Skeletal muscle cell (primary cell): ENCODE measurements at regions not wholly inside any gene's neighbourhood (a gene's known extent, or its start where the extent isn't known, plus 50 kb on each side); places are given as distances from the start of the nearest gene placed in this dataset.
A peak's percentile ranks its signal among the peaks of the same experiment; 100 is the strongest.

Source experiments
- DNase-seq: peaks from one replicate; pipeline ENCODE4 v3.0.0-alpha.2; 2010; ENCODE audit warnings: low read depth
- H3K4me3 ChIP-seq: 2 replicates; pipeline ENCODE4 v1.5.1; 2011; ENCODE audit warnings: low read depth, mild to moderate bottlenecking, control low read depth, low read length, moderate library complexity

- DNase-seq: no peak
- H3K4me3 ChIP-seq: no peak overlapping the region
Observed at GRCh38 chr6:163691049-163691448, 276.5 kb downstream of the QKI start.

GRCh38 chr6:163688739-163689362, 274.3 kb downstream of the QKI start:
- DNase-seq: peak; percentile 22
- H3K4me3 ChIP-seq: no peak overlapping the region

- DNase-seq: no peak
- no peak overlapping the region for H3K4me3 ChIP-seq
Observed at GRCh38 chr6:163687075-163687474, 272.6 kb downstream of the QKI start.

GRCh38 chr6:163686301-163686700, 271.8 kb downstream of the QKI start:
- no peak overlapping the region for H3K4me3 ChIP-seq
- DNase-seq: no peak

- no peak for DNase-seq
- H3K4me3 ChIP-seq: no peak overlapping the region
Observed at GRCh38 chr6:163683105-163683622, 268.6 kb downstream of the QKI start.

GRCh38 chr6:163679753-163680152, 265.2 kb downstream of the QKI start:
- H3K4me3 ChIP-seq: no peak overlapping the region

GRCh38 chr6:163679012-163679660, 264.6 kb downstream of the QKI start:
- H3K4me3 ChIP-seq: no peak overlapping the region
- DNase-seq: no peak

More at GRCh38 chr6:163679753-163680152, 265.2 kb downstream of the QKI start:
- no peak for DNase-seq

- DNase-seq: no peak
- no peak overlapping the region for H3K4me3 ChIP-seq
Observed at GRCh38 chr6:163675611-163676010, 261.1 kb downstream of the QKI start.

GRCh38 chr6:163672710-163673109, 258.2 kb downstream of the QKI start:
- DNase-seq: no peak
- H3K4me3 ChIP-seq: no peak overlapping the region

- no peak overlapping the region for H3K4me3 ChIP-seq
- DNase-seq: no peak
Observed at GRCh38 chr6:163671791-163672190, 257.3 kb downstream of the QKI start.

- no peak for DNase-seq
- no peak overlapping the region for H3K4me3 ChIP-seq
Observed at GRCh38 chr6:163671355-163671754, 256.8 kb downstream of the QKI start.

GRCh38 chr6:163670336-163670735, 255.8 kb downstream of the QKI start:
- DNase-seq: no peak
- no peak overlapping the region for H3K4me3 ChIP-seq

- no peak overlapping the region for H3K4me3 ChIP-seq
- no peak for DNase-seq
Observed at GRCh38 chr6:163668061-163668426, 253.5 kb downstream of the QKI start.

- peak; percentile 73 for DNase-seq
- H3K4me3 ChIP-seq: no peak overlapping the region
Observed at GRCh38 chr6:163667372-163668060, 253.0 kb downstream of the QKI start.

GRCh38 chr6:163665464-163665863, 250.9 kb downstream of the QKI start:
- DNase-seq: no peak
- H3K4me3 ChIP-seq: no peak overlapping the region

- H3K4me3 ChIP-seq: no peak overlapping the region
- DNase-seq: no peak
Observed at GRCh38 chr6:163663575-163663974, 249.1 kb downstream of the QKI start.

- no peak overlapping the region for H3K4me3 ChIP-seq
- DNase-seq: no peak
Observed at GRCh38 chr6:163662604-163663225, 248.2 kb downstream of the QKI start.

- no peak for DNase-seq
- H3K4me3 ChIP-seq: no peak overlapping the region
Observed at GRCh38 chr6:163661272-163661671, 246.8 kb downstream of the QKI start.

- DNase-seq: no peak
- no peak overlapping the region for H3K4me3 ChIP-seq
Observed at GRCh38 chr6:163659803-163660202, 245.3 kb downstream of the QKI start.
